ENCODE measurements at regions not wholly inside any gene's neighbourhood (a gene's known extent, or its start where the extent isn't known, plus 50 kb on each side); places are given as distances from the start of the nearest gene placed in this dataset.
"Not testable (repeated sequence)": the region's sequence is repeated elsewhere in the genome, so short reads cannot be mapped to it uniquely, and the experiment has no call there.

- DNase-seq: no peak
These were observed 129.1 kb downstream of the TNFRSF21 start for GRCh38 chr6:47180633-47181032.

DNA sequence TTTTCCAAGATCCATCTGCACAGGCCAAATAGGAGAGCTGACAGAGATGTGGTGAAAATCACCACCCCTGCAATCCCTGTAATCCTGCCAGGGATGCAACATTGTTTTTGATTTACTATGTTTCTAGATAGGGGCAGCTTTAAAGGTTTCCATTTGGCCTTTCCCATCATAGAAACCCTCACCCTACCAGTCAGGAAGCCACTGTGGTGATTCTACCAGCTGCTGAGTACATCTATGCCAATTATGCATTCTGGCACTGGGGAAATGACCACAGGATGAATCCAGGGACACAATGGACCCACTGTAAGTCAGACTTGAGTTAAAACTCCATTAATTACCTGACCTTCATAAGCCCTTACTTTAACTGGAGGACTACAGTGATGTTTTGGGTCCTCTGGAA lies 130.4 kb downstream of the TNFRSF21 start:
- no peak for DNase-seq

DNA sequence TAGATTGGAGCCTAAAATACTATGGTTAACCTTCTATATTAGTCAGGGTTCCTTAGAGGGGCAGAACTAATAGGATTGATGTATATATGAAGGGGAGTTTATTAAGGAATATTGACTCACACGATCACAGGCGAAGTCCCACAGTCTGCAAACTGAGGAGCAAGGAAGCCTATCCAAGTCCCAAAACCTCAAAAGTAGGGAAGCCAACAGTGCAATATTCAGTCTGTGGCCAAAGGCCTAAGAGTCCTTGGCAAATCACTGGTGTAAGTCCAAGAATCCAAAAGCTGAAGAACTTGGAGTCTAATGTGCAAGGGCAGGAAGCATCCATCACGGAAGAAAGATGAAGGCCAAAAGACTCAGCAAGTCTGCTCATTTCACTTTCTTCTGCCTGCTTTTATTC lies 133.5 kb upstream of the ADGRF1 start:
- no peak for DNase-seq

- no peak for DNase-seq
These were observed 132.4 kb upstream of the ADGRF1 start for GRCh38 chr6:47174502-47175023.

GRCh38 chr6:47174063-47174462 lies 131.9 kb upstream of the ADGRF1 start:
- not testable (repeated sequence) for DNase-seq

- DNase-seq: not testable (repeated sequence)
These were observed 131.0 kb upstream of the ADGRF1 start for GRCh38 chr6:47173145-47173544.

GRCh38 chr6:47170617-47170947 lies 128.4 kb upstream of the ADGRF1 start:
- no peak for DNase-seq

DNA sequence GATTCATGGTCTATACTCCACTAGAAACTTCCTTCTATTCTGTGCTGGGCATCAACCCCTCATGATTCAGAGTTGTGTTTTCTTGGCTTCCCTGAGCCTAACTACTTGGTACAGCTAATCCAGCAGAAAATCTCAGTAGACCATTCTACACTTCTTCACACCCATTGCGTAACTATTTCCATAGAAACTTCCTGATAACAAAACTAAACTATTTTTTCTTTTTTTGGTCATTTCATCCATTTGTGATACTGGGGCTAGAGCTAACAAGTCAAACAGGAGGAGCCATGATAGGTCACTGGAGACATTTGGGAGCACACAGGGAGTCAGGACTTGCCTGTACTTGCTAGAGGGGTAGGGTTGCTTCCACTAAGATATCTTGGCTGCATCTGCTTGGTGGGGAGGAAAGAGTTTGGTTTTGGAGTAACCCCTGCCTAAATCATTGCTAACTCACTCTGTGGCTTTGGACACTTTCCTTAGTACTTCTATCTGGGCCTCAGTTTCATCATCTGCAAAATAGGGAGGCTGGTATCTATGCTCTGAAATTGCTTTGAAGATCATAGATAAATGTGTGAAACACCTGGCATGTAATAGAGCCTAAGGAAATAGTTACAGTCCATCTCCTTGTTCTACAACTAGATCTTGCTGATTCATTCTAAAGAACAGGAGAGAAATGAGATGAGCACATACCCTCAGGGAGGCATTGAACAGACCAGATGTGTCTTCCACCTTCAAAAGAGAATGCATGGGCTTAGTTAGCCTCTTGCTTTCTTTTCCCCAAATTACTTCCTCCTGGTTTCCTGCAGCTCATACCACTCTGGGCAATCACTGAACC lies 127.9 kb upstream of the ADGRF1 start:
- no peak for DNase-seq

- no peak for DNase-seq
These were observed 126.0 kb upstream of the ADGRF1 start for GRCh38 chr6:47168180-47168579.

GRCh38 chr6:47165918-47166317 lies 123.8 kb upstream of the ADGRF1 start:
- DNase-seq: no peak

- no peak for DNase-seq
These were observed 122.7 kb upstream of the ADGRF1 start for GRCh38 chr6:47164877-47165276.

- DNase-seq: no peak
These were observed 121.4 kb upstream of the ADGRF1 start for GRCh38 chr6:47163536-47163935.

DNA sequence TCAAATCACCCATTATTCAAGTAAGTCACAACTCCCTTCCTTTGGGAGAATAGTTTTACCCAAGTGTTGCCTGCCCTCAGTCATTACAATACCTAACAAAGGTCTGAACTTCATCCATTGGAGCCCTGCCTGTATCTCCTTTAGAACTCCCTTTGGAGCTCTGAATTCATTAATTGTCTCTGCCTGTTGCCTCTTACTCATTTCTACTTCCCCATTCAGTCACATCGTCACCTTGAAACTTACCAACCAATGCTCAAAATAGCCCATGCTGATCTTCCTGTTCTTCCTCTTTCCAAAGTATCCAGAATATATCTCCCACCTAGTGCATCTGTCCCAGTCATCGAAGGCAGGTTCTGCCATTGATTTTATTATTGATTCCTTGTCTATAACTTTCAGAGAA lies 120.7 kb upstream of the ADGRF1 start:
- DNase-seq: no peak

GRCh38 chr6:47162231-47162630 lies 120.1 kb upstream of the ADGRF1 start:
- DNase-seq: no peak

DNA sequence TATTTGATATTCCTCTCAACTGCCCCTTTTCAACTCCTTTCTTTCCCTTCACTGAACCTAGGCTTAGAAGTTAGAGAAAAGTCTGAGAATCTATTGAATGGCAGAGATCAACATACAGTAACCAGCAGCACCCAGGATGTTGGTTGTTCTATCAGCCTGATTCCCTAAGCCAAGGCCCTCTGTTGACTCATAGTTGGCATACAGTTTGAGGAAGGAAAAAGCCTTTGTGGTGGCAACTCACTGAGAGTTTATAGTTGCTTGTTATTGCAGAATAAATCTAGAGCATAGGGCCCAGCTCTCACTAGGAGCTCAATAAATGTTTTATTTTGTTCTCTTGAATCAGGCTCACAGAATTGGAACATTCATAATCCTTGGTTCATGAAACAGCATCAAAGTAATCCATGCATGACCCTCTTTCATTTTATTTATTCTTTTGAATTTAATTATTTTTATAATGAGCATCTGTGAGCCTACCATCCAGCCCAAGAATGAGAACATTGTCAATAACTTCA lies 119.1 kb upstream of the ADGRF1 start:
- no peak for DNase-seq

- DNase-seq: no peak
These were observed 118.6 kb upstream of the ADGRF1 start for GRCh38 chr6:47160702-47161101.

DNA sequence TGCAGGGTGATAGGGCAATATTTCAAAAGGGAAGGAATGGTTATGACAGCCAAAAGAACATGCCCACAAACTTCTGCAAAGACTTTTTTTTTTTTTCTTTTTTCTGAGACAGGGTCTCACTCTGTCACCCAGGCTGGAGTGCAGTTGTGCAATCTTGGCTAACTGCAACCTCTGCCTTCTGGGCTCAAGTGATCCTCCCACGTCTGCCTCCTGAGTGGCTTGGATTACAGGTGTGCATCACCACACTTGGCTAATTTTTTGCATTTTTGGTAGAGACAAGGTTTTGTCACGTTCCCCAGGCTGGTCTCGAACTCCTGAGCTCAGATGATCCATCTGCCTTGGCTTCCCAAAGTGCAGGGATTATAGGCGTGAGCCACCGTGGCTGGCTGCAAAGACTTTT lies 117.6 kb upstream of the ADGRF1 start:
- no peak for DNase-seq

GRCh38 chr6:47157653-47158219 lies 115.6 kb upstream of the ADGRF1 start:
- DNase-seq: no peak

DNA sequence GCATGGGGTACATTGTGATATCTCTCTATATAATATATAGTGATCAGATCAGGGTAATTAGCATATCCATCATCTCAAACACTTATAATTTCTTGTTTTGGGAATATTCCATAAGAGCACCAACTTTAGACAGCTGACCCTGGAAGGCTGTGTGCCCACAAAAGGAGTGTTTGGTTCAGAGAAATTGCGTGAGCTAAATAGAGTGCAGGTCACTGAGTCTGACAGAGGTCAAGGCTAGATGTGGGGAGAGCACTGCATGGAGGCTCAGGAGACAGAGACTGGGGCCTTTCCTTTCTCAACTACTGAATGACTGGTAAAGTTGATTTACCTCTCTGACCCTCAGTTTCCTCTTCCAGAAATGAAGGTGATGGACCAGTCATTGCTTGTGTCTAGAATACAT lies 114.9 kb upstream of the ADGRF1 start:
- no peak for DNase-seq

GRCh38 chr6:47156196-47156595 lies 114.1 kb upstream of the ADGRF1 start:
- no peak for DNase-seq

GRCh38 chr6:47153404-47153755 lies 111.2 kb upstream of the ADGRF1 start:
- DNase-seq: no peak

GRCh38 chr6:47152666-47153403 lies 110.7 kb upstream of the ADGRF1 start:
- DNase-seq: no peak

- DNase-seq: no peak
These were observed 109.2 kb upstream of the ADGRF1 start for GRCh38 chr6:47151232-47151898.

All from stimulated activated CD4-positive, alpha-beta T cell treated with anti-CD3 and anti-CD28 coated beads, Interleukin-2, amount 100 ng/mL, for 48 hours (primary cell).